PC-9 (cell line): ENCODE measurements at regions not wholly inside any gene's neighbourhood (a gene's known extent, or its start where the extent isn't known, plus 50 kb on each side); places are given as distances from the start of the nearest gene placed in this dataset.

Source experiments
- EZH2 ChIP-seq: fragments of 200-600 bp; sonication (generic); IDR thresholded peaks from 2 replicates; pipeline ENCODE4 v1.8.0; 2017; ENCODE audit warnings: antibody characterized with exemption, low read depth
- TF ChIP-seq, protein P1 (sequence below): fragments of 200-600 bp; sonication (generic); conservative IDR thresholded peaks from 2 replicates; pipeline ENCODE4 v1.6.1; 2017; ENCODE audit warnings: mixed run types, antibody characterized with exemption, mild to moderate bottlenecking, moderate library complexity

DNA sequence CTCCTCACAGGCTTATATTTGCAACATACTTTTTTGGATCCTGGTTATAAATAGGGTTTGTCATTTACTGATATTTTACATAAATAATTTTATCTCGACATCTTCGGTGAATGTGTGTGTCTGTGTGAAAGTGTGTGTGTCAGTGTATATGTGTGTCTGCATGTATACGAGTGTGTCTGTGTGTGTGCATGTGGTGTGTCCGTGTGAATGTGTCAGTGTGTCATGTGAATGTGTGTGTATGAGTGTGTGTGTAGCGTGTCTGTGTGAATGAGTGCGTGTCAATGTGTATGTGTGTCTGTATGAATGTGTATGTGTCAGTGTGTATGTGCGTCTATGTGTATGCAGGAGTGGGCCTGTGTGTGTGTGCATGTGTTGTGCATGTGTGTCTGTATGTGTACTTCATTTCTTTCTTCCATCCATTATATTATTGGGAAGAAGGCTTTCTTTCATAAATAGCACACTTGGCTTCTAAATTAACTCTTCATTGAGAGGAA lies 161.6 kb downstream of the ST6GAL2 start:
- TF ChIP-seq, protein P1, sequence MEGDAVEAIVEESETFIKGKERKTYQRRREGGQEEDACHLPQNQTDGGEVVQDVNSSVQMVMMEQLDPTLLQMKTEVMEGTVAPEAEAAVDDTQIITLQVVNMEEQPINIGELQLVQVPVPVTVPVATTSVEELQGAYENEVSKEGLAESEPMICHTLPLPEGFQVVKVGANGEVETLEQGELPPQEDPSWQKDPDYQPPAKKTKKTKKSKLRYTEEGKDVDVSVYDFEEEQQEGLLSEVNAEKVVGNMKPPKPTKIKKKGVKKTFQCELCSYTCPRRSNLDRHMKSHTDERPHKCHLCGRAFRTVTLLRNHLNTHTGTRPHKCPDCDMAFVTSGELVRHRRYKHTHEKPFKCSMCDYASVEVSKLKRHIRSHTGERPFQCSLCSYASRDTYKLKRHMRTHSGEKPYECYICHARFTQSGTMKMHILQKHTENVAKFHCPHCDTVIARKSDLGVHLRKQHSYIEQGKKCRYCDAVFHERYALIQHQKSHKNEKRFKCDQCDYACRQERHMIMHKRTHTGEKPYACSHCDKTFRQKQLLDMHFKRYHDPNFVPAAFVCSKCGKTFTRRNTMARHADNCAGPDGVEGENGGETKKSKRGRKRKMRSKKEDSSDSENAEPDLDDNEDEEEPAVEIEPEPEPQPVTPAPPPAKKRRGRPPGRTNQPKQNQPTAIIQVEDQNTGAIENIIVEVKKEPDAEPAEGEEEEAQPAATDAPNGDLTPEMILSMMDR, result no peak
- TF ChIP-seq EZH2, result no peak
